HG03520 (cell line): ENCODE measurements at regions not wholly inside any gene's neighbourhood (a gene's known extent, or its start where the extent isn't known, plus 50 kb on each side); places are given as distances from the start of the nearest gene placed in this dataset.

Experiments used
- ATAC-seq: cut with Tn5 transposase; IDR thresholded peaks from one replicate; pipeline ENCODE4 v1.9.1; 2021; ENCODE audit warnings: mild to moderate bottlenecking, moderate library complexity; ENCODE audit not compliant: unreplicated experiment

GRCh38 chr12:59087691-59088090 lies 167.4 kb upstream of the LRIG3 start:
- ATAC-seq: no peak

DNA sequence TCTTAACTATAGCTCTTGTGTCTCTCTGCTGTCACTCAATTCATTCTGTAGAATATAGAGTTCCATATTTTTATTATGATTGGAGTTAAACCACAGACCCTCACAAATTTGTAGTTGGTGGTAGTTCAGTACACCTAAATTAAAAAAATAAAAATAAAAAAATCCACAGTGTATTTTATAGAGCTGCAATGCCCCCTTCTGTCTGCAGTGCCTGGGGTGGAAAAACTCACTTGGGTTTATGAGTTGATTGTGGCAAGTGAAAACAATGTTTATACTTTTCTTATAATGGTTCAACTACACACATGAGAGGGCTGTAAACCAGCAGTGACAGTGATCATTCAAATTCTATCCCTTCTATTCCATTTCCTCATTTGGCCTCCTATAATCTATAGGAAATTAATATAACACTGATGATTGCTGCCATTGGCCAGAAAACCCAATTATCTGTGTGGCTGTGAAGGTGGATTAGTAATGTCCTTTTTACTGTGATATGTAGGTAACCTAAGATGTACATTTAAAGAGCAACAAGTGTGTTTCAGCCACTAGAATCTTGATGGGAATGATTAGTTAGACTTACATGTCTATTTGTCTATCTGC lies 166.9 kb upstream of the LRIG3 start:
- ATAC-seq: no peak

DNA sequence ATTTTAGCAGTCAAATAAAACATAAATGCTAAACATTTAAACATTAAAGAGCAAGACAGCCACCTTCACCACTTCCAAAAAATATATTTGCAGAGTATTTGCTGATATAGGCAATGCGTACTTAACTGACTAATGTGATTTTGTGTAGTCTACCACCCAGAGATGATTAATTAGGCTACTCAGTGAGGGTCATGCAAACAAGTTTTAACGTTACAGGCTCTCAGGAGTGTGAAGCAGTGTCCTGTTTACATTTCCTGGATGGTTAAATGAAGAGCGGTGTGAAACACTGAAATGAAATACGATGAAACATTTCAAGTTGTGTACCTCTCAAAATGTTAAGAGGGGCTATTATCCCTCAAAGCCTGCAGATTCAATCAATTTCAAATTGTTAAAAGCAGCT lies 165.8 kb upstream of the LRIG3 start:
- ATAC-seq: no peak

DNA sequence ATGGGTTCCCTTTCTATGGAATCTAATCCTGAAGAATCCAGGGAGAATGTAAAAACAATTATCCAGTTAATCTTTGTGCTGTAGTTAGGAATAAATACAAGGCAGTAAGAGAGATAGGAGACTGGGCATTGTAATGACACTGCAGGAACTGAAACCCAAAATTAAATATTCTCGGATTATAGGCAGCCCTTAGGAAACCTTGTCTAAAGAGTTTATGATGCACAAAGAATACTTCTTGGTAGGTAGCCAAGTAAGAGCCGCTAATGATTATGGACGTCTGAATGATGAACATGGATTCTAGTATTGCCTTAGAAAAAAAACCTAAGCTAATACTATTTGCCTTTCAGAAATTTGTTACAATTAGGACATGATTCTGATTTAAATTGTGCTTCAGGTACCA lies 165.4 kb upstream of the LRIG3 start:
- ATAC-seq: no peak

GRCh38 chr12:59084511-59085375 lies 164.4 kb upstream of the LRIG3 start:
- no peak for ATAC-seq

- no peak for ATAC-seq
These were observed 162.6 kb upstream of the LRIG3 start for GRCh38 chr12:59082952-59083351.

GRCh38 chr12:59080101-59080500 lies 159.8 kb upstream of the LRIG3 start:
- no peak for ATAC-seq

GRCh38 chr12:59079472-59079871 lies 159.2 kb upstream of the LRIG3 start:
- no peak for ATAC-seq

DNA sequence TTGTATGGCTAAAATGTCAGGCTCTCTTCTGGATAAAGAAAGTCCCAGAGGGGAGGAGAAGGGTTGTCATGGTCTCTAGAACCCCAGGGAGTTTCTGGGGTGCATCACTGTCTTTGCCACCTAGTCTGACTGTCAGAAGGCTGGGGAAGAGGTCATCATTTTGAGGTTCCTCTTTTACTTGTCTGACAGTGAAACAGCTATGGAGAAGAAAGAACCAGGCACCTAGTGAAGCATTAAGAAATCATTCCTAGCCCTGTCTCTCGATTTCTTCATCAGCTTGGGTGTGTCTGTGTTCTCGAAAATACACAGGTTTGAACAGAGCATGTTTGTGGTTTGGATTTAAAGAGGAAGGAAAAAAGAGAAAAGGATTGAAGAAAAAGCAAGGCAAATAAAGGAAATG lies 158.7 kb upstream of the LRIG3 start:
- no peak for ATAC-seq

DNA sequence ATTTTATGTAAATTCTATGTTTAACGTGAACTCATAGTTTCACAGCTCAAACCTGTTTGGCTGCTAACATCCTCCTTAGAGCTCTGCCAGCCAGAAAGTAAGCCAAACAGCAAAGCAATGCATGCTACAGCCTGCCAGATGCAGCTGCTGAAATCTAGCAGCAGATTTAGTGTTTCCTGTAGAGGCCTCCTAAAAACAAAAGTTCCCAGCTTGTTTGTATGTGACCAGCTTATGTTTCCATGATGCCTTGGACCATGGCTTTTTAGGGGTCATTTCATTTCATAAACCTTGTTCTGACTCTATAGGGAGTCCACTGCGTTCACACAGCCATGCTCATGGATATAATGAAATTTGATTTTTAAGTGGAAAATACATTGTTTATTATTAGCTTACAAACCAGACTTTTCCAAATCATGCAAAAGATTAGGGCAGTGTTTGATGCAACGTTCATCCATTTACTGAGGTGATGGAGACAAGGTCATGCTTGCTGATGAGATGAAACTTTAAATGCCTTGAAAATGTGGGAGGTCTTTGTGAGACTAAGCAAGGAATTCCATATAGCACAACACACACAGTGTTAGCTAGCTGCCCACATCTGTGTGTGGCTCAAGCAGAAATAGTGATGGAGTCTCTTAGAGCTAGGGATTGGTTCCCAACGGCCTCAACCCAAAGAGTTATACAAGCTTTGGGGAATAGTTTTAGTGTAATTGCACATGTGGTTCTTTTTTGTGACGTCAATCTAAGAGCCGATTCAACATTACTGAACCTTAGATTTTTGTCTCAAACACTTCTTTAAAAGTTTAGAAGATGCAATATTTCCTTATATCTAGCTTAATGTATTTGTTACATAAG lies 157.5 kb upstream of the LRIG3 start:
- ATAC-seq: no peak

DNA sequence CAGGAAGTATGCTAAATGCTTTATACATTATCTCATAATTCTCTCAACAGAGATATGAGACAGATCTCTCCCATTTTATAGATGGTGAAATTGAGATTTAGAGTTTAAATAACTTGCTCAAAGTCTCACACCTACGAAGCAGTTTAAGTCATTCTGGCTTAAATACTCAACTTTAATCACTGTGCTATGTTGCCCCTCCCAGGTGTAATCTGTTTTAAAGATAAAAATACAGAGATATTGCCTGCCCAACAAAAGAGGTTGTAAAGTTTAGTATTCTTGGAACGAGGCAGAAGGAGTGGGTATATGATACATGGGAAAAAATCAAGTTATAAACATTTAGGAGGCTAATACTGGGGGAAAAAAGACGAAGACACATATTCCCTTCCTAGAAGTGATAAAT lies 156.8 kb upstream of the LRIG3 start:
- ATAC-seq: no peak

DNA sequence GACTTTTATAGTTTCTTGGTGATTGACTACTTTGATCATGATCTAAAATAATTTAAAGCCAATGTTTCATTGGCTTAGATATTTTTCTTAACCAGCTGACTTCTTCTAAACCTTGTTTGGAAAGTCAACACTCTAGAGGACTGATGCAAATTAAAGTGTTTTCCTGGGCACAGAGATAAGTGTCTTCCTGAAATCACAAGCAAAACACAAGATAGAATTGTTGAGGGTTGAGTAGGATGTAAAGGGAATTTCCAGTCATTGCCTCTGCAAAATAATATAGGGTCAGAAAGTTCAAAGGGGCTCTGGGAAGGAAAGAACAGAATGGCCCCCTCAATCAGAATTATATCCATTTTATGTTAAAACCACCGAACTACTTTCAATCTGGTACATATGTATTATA lies 156.3 kb upstream of the LRIG3 start:
- ATAC-seq: no peak

DNA sequence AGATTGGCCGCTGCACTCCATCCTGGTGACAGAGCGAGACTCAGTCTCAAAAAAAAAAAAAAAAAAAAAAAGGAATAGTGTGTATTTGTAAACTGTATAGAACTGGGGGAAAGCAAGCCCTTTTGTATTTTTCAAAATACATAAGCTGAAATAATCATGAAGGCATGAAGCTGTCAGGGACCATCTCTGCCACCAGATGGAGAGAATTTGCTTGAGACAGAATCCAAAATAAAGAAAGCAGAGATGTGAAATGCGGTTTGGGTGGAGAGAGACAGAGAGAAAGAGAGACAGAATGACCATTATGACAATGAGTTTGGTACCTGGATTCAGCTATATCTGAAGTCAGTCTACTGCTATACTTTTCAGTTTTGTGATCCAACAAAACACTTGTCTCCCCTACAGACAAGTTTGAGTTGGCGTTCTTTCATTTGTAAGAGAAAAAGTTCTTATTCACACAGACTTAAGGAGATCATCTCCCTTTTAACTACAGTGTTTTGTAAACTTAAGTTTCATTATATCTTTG lies 155.7 kb upstream of the LRIG3 start:
- no peak for ATAC-seq

DNA sequence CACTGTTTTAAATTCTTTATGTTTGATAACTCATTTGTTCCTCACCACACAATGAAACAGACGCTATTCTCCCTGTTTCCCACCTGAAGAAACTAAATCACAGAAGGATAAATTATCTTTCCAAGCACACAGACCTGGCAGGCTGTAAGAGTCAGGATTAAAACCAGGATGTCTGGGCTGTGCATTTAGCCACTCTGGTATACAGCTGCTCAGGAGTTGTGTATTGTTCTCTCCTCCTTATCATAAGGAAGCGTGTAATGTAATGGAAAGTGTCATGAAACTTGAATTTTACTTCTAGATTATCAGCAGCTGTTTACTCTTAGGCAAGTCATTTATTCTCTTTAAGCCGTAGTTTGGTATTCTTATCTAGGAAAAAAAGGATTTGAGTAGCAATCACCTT lies 154.8 kb upstream of the LRIG3 start:
- ATAC-seq: no peak

GRCh38 chr12:59070322-59070933 lies 150.1 kb upstream of the LRIG3 start:
- no peak for ATAC-seq

GRCh38 chr12:59069516-59069915 lies 149.2 kb upstream of the LRIG3 start:
- no peak for ATAC-seq

GRCh38 chr12:59068436-59068835 lies 148.1 kb upstream of the LRIG3 start:
- no peak for ATAC-seq

DNA sequence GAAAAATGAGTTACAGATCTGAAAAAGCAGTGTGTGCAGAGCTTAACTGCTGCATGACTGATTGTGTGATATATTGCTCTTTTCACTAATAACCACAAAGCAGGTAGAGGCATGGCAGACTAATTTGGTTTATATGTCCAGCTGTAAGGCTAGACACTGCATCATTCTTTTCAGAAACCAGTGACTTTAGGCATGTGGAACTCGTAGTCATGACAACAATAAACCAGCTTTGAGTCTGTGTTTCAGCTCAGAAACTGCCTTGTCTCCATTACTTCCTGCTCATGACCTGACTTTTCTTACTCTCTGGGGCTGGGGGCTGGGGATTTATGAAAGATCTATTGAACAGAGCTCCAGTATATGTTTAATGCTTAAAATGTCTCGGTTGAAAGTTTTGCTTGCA lies 146.8 kb upstream of the LRIG3 start:
- peak; percentile 74 for ATAC-seq

DNA sequence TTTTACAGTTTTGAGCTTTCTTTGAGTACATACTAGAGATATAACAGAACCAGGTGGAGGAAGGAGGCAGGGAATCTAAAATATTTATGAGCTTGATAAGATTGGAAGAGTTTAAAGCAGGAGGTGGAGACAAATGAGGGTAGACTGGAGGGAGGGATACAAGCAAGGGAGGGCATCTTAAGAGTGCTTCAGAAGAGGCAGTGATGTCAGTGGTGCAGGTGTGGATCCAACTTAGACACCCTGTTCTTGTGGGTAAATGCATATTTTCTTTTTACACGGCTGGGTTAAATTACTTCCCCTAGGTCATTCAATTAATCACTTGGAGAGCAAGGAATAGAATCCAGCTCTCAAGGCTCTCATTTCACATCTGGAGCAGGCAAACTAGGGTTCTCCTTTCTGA lies 146.1 kb upstream of the LRIG3 start:
- ATAC-seq: no peak

GRCh38 chr12:59059088-59059935 lies 139.0 kb upstream of the LRIG3 start:
- ATAC-seq: no peak
